ENCODE measurements at regions not wholly inside any gene's neighbourhood (a gene's known extent, or its start where the extent isn't known, plus 50 kb on each side); places are given as distances from the start of the nearest gene placed in this dataset.

GRCh38 chr9:117858561-117858960 lies 154.4 kb downstream of the TLR4 start:
- Mint-ChIP-seq H3K9me3 (no peaks in the 10 kb centered on the region), H3K36me3 (no peaks in the 10 kb centered on the region), H3K4me3 (no peak overlapping the region), H3K27me3 (ENCODE audit: low read depth) (no peaks in the 10 kb centered on the region), H3K4me1 (peaks cover 17% of the 10 kb centered on the region), H3K27ac (no peak overlapping the region)
- TF ChIP-seq, protein P1, sequence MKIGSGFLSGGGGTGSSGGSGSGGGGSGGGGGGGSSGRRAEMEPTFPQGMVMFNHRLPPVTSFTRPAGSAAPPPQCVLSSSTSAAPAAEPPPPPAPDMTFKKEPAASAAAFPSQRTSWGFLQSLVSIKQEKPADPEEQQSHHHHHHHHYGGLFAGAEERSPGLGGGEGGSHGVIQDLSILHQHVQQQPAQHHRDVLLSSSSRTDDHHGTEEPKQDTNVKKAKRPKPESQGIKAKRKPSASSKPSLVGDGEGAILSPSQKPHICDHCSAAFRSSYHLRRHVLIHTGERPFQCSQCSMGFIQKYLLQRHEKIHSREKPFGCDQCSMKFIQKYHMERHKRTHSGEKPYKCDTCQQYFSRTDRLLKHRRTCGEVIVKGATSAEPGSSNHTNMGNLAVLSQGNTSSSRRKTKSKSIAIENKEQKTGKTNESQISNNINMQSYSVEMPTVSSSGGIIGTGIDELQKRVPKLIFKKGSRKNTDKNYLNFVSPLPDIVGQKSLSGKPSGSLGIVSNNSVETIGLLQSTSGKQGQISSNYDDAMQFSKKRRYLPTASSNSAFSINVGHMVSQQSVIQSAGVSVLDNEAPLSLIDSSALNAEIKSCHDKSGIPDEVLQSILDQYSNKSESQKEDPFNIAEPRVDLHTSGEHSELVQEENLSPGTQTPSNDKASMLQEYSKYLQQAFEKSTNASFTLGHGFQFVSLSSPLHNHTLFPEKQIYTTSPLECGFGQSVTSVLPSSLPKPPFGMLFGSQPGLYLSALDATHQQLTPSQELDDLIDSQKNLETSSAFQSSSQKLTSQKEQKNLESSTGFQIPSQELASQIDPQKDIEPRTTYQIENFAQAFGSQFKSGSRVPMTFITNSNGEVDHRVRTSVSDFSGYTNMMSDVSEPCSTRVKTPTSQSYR (CRISPR knock-in tag; IDR thresholded peaks at IDR 0.05) = no peak
- TF ChIP-seq, protein P2, sequence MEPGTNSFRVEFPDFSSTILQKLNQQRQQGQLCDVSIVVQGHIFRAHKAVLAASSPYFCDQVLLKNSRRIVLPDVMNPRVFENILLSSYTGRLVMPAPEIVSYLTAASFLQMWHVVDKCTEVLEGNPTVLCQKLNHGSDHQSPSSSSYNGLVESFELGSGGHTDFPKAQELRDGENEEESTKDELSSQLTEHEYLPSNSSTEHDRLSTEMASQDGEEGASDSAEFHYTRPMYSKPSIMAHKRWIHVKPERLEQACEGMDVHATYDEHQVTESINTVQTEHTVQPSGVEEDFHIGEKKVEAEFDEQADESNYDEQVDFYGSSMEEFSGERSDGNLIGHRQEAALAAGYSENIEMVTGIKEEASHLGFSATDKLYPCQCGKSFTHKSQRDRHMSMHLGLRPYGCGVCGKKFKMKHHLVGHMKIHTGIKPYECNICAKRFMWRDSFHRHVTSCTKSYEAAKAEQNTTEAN (CRISPR knock-in tag; IDR thresholded peaks at IDR 0.05) = no peak
- no peak for TF ChIP-seq ATF2 (CRISPR knock-in tag; IDR thresholded peaks at IDR 0.05; ENCODE audit: borderline replicate concordance, low read depth)
- TF ChIP-seq, protein P3, sequence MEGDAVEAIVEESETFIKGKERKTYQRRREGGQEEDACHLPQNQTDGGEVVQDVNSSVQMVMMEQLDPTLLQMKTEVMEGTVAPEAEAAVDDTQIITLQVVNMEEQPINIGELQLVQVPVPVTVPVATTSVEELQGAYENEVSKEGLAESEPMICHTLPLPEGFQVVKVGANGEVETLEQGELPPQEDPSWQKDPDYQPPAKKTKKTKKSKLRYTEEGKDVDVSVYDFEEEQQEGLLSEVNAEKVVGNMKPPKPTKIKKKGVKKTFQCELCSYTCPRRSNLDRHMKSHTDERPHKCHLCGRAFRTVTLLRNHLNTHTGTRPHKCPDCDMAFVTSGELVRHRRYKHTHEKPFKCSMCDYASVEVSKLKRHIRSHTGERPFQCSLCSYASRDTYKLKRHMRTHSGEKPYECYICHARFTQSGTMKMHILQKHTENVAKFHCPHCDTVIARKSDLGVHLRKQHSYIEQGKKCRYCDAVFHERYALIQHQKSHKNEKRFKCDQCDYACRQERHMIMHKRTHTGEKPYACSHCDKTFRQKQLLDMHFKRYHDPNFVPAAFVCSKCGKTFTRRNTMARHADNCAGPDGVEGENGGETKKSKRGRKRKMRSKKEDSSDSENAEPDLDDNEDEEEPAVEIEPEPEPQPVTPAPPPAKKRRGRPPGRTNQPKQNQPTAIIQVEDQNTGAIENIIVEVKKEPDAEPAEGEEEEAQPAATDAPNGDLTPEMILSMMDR (IDR thresholded peaks at IDR 0.05) = no peak
- ChIA-PET POLR2A (interaction anchor here (0.6 kb wide), 1 partner anchor 152 kb away, joined by 3 read pairs; no protein-coding TSS in a partner anchor), CTCF (no interaction called here)
- ATAC-seq = no peak
- DNase-seq (ENCODE audit: low spot score) = no peak

- Mint-ChIP-seq H3K27ac (no peak overlapping the region), H3K27me3 (ENCODE audit: low read depth) (no peaks in the 10 kb centered on the region), H3K36me3 (no peaks in the 10 kb centered on the region), H3K4me3 (no peak overlapping the region), H3K9me3 (no peaks in the 10 kb centered on the region), H3K4me1 (peaks cover 10% of the 10 kb centered on the region)
- ATAC-seq (no peak), DNase-seq (ENCODE audit: low spot score) (no peak)
- ChIA-PET POLR2A (interaction anchor here (0.7 kb wide), 1 partner anchor 435 kb away, joined by 7 read pairs; no protein-coding TSS in a partner anchor), CTCF (interaction anchor here (0.6 kb wide), 1 partner anchor 503 kb away, joined by 5 read pairs; no protein-coding TSS in a partner anchor)
- TF ChIP-seq, protein P4, sequence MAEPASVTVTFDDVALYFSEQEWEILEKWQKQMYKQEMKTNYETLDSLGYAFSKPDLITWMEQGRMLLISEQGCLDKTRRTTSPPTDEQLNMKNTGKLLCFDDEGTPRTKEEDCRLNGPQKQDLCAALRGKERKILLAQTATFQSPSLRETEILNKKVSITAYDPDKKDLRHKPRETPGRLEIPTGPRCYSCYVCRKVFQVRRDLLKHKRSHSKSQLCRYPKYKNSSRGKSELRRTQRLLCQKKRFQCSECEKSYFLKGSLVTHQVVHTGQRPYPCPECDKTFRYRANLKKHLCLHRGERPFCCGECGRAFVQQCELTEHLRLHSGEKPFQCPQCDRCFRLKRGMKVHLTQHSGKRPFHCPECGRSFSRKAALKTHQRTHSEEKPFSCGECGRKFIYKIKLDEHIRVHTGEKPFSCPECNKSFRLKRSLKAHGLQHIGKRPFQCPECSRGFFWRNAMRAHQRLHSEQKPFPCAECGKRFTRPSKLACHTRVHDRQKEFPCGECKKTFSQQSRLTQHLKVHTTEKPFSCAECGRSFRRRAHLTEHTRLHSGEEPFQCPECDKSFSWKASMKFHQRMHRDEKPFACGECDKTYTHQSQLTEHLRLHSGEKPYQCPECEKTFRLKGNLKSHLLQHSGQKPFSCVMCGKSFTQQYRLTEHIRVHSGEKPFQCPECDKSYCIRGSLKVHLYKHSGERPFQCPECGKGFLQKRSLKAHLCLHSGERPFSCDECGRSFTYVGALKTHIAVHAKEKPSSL (CRISPR knock-in tag; conservative IDR thresholded peaks at IDR 0.05) = no peak
- TF ChIP-seq MAX (CRISPR knock-in tag; IDR thresholded peaks at IDR 0.05) = no peak
- no peak for TF ChIP-seq TEAD1 (CRISPR knock-in tag; IDR thresholded peaks at IDR 0.05)
- no peak for TF ChIP-seq JUN (CRISPR knock-in tag; IDR thresholded peaks at IDR 0.05)
- TF ChIP-seq NFE2L1 (CRISPR knock-in tag; IDR thresholded peaks at IDR 0.05) = no peak
- TF ChIP-seq ATF1 (CRISPR knock-in tag; IDR thresholded peaks at IDR 0.05) = no peak
- TF ChIP-seq ZNF263 (CRISPR knock-in tag; IDR thresholded peaks at IDR 0.05; ENCODE audit: low read depth) = no peak
- TF ChIP-seq, protein P5, sequence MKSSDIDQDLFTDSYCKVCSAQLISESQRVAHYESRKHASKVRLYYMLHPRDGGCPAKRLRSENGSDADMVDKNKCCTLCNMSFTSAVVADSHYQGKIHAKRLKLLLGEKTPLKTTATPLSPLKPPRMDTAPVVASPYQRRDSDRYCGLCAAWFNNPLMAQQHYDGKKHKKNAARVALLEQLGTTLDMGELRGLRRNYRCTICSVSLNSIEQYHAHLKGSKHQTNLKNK (CRISPR knock-in tag; IDR thresholded peaks at IDR 0.05) = no peak
- TF ChIP-seq EMX1 (CRISPR knock-in tag; IDR thresholded peaks at IDR 0.05) = no peak
- no peak for TF ChIP-seq ZNF317 (CRISPR knock-in tag; IDR thresholded peaks at IDR 0.05; ENCODE audit: borderline replicate concordance, low read depth)
- TF ChIP-seq, protein P6, sequence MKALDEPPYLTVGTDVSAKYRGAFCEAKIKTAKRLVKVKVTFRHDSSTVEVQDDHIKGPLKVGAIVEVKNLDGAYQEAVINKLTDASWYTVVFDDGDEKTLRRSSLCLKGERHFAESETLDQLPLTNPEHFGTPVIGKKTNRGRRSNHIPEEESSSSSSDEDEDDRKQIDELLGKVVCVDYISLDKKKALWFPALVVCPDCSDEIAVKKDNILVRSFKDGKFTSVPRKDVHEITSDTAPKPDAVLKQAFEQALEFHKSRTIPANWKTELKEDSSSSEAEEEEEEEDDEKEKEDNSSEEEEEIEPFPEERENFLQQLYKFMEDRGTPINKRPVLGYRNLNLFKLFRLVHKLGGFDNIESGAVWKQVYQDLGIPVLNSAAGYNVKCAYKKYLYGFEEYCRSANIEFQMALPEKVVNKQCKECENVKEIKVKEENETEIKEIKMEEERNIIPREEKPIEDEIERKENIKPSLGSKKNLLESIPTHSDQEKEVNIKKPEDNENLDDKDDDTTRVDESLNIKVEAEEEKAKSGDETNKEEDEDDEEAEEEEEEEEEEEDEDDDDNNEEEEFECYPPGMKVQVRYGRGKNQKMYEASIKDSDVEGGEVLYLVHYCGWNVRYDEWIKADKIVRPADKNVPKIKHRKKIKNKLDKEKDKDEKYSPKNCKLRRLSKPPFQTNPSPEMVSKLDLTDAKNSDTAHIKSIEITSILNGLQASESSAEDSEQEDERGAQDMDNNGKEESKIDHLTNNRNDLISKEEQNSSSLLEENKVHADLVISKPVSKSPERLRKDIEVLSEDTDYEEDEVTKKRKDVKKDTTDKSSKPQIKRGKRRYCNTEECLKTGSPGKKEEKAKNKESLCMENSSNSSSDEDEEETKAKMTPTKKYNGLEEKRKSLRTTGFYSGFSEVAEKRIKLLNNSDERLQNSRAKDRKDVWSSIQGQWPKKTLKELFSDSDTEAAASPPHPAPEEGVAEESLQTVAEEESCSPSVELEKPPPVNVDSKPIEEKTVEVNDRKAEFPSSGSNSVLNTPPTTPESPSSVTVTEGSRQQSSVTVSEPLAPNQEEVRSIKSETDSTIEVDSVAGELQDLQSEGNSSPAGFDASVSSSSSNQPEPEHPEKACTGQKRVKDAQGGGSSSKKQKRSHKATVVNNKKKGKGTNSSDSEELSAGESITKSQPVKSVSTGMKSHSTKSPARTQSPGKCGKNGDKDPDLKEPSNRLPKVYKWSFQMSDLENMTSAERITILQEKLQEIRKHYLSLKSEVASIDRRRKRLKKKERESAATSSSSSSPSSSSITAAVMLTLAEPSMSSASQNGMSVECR (CRISPR knock-in tag; IDR thresholded peaks at IDR 0.05; ENCODE audit: borderline replicate concordance) = no peak
- no peak for TF ChIP-seq ZNF671 (CRISPR knock-in tag; IDR thresholded peaks at IDR 0.05)
- TF ChIP-seq, protein P7, sequence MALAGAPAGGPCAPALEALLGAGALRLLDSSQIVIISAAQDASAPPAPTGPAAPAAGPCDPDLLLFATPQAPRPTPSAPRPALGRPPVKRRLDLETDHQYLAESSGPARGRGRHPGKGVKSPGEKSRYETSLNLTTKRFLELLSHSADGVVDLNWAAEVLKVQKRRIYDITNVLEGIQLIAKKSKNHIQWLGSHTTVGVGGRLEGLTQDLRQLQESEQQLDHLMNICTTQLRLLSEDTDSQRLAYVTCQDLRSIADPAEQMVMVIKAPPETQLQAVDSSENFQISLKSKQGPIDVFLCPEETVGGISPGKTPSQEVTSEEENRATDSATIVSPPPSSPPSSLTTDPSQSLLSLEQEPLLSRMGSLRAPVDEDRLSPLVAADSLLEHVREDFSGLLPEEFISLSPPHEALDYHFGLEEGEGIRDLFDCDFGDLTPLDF (CRISPR knock-in tag; IDR thresholded peaks at IDR 0.05) = no peak
- no peak for TF ChIP-seq GTF2I (CRISPR knock-in tag; conservative IDR thresholded peaks at IDR 0.05)
- TF ChIP-seq MYBL2 (CRISPR knock-in tag; IDR thresholded peaks at IDR 0.05) = no peak
These were observed 156.6 kb downstream of the TLR4 start for GRCh38 chr9:117860849-117861248.

All from WTC11 (cell line).